HG03060 (cell line): ENCODE measurements at regions not wholly inside any gene's neighbourhood (a gene's known extent, or its start where the extent isn't known, plus 50 kb on each side); places are given as distances from the start of the nearest gene placed in this dataset.
"Not testable (repeated sequence)": the region's sequence is repeated elsewhere in the genome, so short reads cannot be mapped to it uniquely, and the experiment has no call there.

Experiments
- ATAC-seq: cut with Tn5 transposase; IDR thresholded peaks from one replicate; pipeline ENCODE4 v1.9.1; 2021; ENCODE audit warnings: low read depth, moderate number of reproducible peaks; ENCODE audit not compliant: unreplicated experiment

- ATAC-seq: no peak
Measured at GRCh38 chr12:46554460-46554859, 181.9 kb upstream of the SLC38A2 start.

- no peak for ATAC-seq
Measured at GRCh38 chr12:46553911-46554310, 181.3 kb upstream of the SLC38A2 start.

- no peak for ATAC-seq
Measured at GRCh38 chr12:46553266-46553665, 180.7 kb upstream of the SLC38A2 start.

DNA sequence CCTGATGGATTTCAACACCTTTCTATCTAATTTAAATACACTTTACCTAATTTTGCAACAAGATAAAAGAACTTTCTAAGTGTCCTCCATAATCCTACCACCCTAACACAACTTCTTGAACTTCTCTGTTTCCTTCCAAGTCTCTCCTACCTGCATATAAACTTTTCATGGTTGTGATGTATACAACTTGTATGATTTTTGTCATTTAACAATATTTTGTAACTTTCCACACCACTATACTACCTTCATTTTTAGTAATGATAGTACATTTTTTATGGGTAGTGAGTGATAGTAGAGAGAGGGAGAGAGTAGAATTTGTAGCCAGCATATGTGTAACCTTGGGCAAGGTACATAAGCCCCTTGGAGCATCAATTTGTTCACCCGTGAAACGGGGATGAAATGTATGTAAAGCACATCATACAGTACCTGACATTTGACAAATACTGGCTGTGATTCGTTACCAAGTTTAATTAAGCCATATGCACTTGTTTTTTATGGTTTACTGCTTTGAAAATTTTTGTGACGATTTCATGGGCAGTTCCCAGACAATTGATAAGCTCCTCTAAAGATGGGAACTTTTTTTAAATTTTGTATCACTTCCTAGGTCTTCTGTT, 177.8 kb upstream of the SLC38A2 start:
- ATAC-seq: no peak

DNA sequence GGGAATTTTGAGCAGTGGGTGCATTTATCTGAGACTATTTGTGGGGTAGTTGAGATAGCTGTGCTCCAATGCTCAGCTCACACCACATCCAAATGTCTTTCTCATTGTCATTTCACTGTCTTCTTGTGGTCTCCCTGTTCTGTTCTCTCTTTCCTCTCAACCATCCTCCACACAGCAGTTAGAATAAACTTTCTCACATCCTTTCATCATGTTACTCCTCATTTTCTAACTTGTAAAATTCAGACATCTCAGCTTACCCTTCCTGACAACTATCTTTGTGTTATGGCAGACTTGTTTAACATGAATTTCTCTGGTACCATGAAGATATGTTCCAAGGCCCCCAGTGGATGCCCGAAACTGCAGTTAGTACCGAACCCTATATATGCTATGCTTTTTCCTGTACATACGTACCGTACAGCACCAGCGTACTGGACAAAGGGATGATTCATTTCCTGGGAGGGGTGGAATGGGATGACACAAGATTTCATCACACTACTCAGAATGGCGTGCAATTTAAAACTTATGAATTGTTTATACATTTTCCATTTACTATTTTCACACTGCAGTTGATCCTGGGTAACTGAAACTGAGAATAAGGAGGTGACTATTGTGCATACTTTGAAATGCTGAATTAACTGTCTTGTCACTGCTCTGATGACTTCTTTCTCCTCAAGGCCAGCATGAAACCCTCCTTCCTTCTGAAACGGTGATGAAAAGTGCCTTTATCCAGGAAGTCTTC, 177.1 kb upstream of the SLC38A2 start:
- ATAC-seq: no peak

GRCh38 chr12:46548605-46549071, 176.1 kb upstream of the SLC38A2 start:
- no peak for ATAC-seq

DNA sequence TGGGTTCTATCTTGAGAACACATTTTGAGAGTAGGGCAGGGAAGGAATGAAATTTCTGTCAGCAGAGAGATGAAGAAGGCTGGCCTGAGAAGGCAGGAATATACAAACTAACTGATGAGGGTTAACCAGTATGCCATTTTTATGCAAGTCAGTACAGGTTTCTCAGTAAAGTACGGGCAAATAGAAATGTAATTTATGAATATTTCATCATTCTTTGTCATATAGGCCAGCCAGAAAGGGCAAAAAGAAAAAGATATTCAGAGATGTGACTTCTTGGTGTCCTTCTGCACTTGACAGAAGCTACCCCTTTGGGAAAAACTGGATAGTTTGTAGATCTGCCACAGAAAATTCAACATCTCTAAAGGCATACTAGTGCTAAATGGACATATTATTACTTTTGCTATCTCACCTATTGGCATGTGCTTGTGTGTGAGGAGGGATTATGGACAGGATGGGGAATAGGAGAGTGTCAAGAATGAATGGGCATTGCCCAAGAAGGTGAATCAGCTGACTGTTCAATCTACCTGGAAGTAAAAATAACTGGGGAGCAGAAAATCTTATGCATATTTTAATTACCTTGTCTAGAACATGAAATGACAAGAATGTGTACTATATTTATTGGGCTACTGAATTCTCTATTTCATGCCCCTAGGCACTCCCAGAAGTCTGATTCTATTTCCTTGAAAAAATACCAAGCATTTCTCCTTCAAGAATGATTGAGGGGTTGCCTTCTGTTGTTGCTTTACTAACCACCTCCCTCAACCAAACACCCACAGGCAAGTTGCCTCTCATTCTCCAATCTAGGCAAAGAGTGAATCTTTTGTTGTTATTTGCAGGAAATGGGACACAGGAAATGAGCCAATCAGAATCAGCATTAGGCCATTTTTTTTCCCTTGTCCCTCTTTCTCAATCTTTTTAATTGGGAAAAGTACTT, 175.1 kb upstream of the SLC38A2 start:
- ATAC-seq: no peak

DNA sequence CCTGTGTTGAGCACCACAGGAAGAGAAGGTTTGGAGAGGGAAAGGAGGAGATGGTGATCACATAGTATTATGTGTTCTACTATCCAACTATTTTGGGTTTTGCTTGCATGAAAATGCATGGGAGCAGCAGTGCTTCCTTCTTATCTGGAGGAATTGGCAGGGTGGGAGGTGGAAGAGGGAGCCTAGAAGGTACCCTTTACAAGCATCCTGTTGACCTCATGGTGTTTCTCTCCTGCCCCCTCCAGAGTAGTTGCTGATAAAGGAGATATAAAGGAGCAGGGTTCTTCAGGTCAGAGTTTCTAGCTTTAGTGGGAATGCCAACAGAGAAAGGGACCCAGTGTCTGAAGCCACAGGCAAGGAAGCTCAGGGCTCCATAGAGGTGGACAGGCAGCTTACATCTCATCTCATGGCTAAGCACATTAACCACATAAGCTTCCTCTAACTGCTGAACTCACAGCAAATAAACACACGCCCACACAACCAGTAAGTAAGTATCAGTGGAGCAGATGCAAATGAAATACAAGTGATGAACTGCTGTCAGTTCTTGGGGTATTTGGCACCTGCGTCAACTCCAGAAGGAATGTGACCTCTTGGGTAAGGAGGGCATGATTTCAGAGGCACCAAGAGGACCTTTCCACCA, 174.2 kb upstream of the SLC38A2 start:
- peak; percentile 89 for ATAC-seq

DNA sequence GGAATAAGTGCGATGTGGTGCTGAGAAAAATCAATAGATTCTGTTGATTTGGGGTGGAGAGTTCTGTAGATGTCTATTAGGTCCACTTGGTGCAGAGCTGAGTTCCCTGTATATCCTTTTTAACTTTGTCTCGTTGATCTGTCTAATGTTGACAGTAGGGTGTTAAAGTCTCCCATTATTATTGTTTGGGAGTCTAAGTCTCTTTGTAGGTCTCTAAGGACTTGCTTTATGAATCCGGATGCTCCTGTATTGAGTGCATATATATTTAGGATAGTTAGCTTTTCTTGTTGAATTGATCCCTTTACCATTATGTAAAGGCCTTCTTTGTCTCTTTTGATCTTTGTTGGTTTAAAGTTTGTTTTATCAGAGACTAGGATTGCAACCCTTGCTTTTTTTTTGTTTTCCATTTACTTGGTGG, 170.8 kb upstream of the SLC38A2 start:
- ATAC-seq: not testable (repeated sequence)

GRCh38 chr12:46538976-46539375, 166.4 kb upstream of the SLC38A2 start:
- no peak for ATAC-seq

- no peak for ATAC-seq
Measured at GRCh38 chr12:46537387-46537955, 164.9 kb upstream of the SLC38A2 start.

- not testable (repeated sequence) for ATAC-seq
Measured at GRCh38 chr12:46536316-46536715, 163.7 kb upstream of the SLC38A2 start.

DNA sequence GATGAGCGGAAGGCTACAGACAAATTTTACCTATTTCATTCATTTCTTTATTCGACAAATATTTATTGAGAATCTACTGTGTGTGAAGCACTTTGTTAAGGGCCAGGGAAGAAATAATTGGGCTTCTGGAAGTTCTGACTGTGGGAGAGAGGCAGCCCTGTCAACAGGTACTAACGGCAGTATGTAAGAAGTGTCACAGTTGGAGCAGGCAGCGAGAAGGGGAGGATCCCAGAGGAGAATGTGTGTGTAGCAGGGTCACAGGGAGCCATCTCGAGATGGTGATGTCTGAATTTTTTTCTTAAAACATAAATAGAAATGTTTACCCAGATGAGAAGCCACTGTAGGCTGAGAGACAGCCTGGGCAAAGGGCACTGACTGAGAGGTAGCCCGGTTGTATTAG, 163.3 kb upstream of the SLC38A2 start:
- ATAC-seq: no peak

- ATAC-seq: no peak
Measured at GRCh38 chr12:46535376-46535775, 162.8 kb upstream of the SLC38A2 start.

DNA sequence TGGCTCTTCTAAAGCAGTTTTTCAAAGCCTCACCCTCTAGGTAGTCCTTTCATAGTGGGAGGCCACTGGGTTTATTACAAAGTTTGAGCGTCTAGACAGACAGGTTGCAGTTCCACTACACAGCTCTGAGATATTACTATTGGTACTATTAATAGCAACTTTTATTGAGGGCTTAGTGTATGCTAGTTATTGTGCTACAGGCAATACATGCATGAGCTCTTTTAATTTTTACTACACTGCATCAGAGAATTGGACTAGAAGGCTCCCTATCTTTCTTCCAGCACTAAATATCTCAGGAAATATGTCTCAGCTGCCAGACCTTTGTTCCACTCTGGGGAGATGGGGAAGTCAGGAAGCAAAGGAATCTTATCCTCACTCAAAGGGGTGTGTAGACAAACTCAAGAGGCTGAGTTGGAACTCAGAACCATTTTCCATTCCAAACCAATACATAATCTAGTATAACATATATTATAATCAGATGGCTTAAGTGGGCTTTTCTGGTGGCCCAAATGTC, 161.8 kb upstream of the SLC38A2 start:
- no peak for ATAC-seq

GRCh38 chr12:46533723-46534122, 161.2 kb upstream of the SLC38A2 start:
- no peak for ATAC-seq

GRCh38 chr12:46531804-46532203, 159.2 kb upstream of the SLC38A2 start:
- no peak for ATAC-seq

GRCh38 chr12:46531059-46531785, 158.6 kb upstream of the SLC38A2 start:
- no peak for ATAC-seq

GRCh38 chr12:46530373-46531056, 157.9 kb upstream of the SLC38A2 start:
- no peak for ATAC-seq
